Inferior parietal cortex (tissue), 1 donor: ENCODE measurements at regions not wholly inside any gene's neighbourhood (a gene's known extent, or its start where the extent isn't known, plus 50 kb on each side); places are given as distances from the start of the nearest gene placed in this dataset.
"Not testable (repeated sequence)": the region's sequence is repeated elsewhere in the genome, so short reads cannot be mapped to it uniquely, and the experiment has no call there.

Experiments
- DNase-seq: peaks from one replicate; pipeline ENCODE4 v3.0.0-alpha.2; 2016; ENCODE audit errors: extremely low spot score

- no peak for DNase-seq
Measured at GRCh38 chr12:131615326-131616042, 95.4 kb upstream of the SFSWAP start.

DNA sequence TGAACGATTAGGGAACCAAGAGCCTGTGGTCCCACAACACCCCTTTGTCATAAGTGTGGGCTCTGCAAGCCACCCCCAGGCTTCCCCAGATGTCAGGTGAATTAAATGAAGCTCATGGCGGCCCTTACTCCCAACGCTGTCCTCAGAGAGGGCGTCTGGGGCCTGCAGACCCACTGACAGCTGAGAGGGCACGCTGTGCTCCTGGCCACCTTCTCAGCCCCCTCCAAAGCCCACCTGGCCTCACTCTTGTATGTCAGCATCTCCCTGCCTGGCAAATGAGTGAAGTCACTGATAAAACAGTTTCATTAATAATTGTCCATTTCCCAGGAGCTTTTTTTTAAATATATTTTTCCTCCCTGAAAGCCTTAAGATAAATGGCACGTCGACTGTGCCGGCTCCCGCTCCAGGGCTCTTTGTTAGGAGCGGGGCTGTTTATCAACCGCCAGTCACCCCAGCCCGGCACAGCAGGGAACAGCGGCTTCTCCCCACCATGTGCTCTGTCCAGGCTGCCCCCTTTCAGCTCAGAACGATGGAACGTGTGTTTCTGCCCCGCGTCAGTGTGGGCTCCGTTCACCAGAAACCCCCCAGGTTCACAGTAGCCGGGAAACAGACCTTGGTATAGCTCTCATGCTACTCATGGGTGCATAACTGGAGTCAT lies 94.7 kb upstream of the SFSWAP start:
- no peak for DNase-seq

GRCh38 chr12:131616738-131617137 lies 94.2 kb upstream of the SFSWAP start:
- no peak for DNase-seq

GRCh38 chr12:131617179-131617578 lies 93.7 kb upstream of the SFSWAP start:
- no peak for DNase-seq

DNA sequence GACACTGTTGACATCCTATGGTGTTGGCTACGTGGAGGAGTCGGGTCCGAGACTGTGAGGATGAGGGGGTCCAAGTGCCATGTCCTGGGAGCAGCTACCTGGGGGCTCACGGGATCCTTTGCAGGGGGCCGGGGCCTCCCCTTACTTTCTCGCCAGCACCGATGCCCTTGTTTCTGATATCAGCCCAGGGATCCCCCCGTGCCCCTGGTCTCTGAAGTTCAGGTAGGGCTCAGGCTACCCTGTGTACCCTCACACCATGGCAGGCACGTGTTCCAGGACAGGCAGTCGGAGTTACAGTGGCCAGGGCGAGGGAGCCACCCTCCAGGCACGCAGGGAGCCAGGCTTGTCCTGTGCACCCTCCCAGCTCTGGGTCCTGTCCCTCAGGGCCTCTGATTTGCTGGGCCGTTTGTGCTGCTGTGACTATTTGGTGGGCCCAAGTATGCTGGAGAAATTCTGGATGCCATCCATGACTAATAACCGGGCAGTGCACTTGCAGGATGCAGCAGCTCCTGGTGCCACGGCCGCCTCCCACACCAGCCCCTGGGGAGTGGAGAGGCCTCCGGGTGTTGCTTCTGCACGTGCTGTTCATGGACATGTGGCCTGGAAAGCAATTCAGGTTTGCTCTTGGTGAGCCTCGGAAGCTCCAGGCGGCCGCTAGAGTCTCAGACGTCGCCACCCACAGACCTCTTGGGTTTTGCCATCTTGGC lies 93.1 kb upstream of the SFSWAP start:
- DNase-seq: no peak

GRCh38 chr12:131618303-131618658 lies 92.6 kb upstream of the SFSWAP start:
- DNase-seq: no peak

GRCh38 chr12:131618701-131619100 lies 92.2 kb upstream of the SFSWAP start:
- DNase-seq: no peak

GRCh38 chr12:131619106-131619642 lies 91.7 kb upstream of the SFSWAP start:
- DNase-seq: no peak

DNA sequence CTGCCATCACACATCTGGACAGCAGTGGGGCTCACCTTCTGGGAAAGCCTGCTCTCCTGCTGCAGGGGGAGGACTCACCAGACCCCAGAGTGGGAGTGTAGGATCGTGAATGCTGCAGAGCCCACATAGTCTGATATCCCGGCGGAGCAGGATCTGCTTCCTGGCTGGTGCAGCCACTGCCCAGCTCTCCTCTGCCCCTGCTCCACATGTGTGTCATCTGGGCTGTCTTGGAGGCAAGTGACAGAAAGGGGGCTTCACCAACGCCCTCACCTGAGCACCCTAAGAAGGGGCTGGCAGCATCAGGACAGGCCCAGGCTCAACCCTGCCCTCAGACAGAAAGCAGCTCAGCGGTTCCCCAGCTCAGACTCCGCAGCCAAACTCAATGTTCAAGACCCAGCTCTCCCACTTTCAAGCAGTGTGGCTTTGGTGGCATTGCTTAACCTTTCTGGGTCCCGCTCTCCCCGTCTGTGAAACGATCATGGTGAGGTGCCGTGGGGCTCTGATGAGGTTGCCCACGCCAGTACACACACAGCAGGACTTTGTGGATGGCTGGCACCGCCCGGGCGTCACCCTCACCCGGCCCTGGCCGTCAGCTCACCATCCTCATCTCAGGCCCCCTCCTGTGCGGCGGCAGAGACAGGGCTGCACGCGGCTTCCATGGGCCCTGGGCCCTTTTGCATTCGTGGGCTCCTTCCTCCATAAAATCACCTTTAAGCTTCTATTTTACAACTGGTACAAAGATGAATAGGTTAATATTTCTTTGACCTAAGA lies 91.0 kb upstream of the SFSWAP start:
- no peak for DNase-seq

DNA sequence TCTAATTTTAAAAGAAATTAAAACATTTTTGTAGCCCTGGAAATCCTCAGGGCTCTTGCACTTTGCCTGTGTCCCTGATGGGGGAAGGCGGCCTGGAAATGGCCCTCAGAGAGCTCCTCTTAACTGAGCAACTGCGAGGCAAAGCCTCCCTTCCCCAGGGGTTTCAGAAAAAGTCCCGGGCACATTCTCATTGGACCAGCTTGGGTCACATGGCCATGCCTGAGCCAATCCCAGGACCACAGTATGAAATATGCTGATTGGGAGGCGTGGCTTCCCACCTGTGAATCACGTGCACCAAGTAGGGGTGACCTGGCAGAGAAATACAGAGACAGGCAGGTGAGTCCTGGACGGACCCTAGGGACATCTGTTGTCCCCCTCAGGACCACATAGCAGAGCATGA lies 90.4 kb upstream of the SFSWAP start:
- no peak for DNase-seq

DNA sequence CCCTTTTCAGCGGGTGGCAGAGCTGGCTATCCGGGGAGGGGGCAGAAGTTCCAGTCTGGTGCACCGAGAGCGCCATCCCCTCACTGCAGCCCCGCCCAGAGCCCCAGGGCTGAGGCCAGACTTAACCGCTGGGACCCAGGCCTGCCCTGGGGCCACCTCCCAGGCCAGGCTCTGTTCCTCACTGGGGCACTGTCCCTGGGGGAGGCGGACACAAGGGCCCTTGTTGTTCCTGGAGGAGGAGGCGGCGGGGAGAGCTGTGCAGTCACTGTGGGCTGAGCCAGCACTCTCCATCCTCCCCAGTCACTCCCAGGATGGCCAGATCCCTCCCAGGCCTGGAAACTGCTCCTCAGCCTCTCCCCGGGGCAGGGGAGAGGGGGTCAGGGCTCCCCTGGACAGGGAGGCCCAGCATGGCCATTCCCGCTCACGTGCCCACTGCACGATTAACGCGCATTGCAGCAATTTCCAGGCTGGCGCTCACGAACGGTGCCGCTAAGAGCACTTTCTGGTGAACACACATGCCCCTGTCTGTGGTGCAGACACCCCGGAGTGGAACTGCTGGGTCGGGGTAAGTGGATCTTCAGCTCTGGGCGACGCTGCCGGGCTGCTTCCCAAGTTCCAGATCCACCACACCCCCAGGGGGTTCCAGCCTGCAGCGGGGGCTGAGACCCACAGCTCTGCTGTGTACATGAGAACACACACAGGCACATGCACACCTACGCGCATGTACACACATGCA lies 89.8 kb upstream of the SFSWAP start:
- DNase-seq: peak; percentile 59

GRCh38 chr12:131621701-131622421 lies 89.0 kb upstream of the SFSWAP start:
- peak; percentile 63 for DNase-seq

DNA sequence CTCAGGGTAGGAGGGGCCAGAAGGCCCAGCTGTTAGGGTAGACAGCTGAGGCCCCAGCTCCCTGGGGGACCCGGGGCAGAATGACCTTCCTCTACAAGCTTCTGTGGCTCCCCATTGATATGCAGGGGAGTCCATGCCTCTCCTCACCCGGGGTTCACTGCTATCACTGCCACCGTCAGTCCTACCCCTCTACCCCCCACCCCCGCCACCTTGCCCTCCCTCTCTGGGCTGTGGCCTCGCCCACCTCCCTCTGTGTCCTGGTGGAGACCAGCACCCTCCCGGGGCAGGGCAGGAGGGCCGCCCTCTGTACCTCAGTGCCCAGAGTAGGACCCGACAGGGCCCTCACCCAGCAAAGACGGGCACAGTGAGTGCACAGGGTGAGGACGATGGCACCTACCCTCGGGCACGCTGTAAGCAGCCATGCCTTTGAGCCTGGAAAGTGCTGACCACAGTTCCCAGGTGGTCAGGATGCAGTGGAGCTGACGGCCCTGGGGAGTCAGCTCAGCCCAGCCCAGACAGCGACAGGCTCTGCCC lies 88.4 kb upstream of the SFSWAP start:
- no peak for DNase-seq

DNA sequence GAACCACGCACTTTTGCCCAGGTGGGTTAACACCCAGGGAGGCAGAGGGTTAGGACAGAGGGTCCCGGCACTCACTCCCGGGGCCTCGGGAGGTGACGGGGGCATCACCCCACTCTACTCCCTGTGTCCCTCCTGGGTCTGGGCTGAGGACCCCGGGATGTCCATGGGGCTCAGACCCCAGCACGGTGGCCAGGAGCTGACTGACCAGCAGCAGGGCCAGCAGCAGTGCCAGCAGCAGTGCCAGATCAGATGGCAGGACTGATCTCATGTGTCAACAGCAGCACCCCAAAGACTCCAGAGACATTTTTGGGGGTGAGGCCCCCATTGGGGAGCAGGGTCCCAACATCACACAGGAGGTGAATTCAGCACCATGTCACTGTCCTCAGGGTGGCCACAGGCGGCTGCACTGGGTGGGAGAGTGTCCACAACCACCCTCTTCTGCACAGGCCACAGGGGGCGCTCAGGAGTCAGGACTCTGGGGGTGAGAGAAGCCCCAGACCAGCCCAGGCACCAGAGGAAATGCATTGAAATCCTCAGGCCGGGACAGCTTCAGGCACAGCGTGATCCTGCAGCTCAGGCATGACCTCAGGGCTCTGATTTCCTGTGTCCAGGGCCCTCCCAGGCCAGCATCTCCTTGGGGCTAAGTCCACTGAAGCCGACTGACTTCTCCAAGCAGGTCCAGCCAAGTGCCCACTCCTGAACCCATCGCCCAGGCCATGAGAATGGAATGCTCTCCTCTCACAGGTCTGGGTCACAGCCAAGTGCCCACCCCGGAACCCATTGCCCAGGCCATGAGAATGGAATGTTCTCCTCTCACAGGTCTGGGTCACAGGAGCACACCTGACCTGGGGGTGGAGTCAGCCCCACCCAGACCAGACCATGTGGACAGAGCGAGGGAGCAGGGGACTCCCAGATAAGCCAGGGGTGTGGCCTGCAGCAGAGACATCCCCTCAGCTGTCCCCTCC lies 87.2 kb upstream of the SFSWAP start:
- DNase-seq: not testable (repeated sequence)

DNA sequence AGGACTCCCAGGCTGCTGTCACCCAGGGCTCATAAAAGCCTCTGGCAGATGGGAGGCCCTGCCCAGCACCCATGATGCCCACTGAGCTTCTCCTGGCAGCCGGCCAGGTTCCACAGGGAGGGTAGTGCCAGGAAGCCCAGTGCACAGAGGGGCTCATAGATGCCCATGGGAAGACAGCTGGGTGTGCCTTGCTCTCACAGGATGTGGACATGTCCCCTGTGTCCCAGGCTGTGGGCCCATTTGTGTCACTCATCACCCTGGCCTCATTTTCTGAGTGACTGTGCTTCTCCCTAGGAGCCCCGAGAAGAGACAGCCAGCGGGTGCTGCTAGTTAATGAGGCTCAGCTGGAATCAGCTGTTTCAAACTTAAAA lies 86.5 kb upstream of the SFSWAP start:
- not testable (repeated sequence) for DNase-seq

DNA sequence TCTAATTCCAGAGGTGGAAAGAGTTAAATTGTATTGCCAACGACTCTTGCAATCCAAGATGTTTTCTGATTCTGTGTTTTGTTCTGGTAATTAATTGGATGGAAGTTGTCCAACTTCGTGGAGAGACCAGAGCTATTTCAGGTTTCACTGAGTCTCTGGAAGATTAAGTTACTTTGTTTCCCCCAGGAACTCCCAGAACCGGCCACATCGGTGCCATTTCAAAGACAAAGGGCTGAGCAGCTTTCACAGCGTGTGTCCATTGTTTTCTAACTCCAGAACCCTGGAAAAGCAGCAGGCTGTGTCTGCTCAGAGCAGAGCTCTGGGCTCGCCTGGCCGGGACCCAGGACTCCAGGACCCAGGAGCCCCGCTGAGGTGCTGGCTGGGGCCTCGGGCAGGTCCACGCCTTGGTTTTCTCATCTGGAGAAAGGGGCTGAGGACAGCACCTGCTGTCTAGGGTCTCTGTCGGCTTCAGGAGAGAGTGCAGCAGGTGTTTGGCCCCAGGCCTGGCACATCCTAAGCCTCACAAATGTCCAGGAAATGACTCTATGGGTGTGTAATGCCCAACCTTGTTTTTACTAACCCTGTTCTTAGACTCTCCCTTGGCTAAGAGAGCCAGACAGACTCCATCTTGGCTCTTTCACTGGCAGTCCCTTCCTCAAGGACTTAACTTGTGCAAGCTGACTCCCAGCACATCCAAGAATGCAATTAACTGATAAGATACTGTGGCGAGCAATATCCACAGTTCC lies 86.0 kb upstream of the SFSWAP start:
- DNase-seq: not testable (repeated sequence)

DNA sequence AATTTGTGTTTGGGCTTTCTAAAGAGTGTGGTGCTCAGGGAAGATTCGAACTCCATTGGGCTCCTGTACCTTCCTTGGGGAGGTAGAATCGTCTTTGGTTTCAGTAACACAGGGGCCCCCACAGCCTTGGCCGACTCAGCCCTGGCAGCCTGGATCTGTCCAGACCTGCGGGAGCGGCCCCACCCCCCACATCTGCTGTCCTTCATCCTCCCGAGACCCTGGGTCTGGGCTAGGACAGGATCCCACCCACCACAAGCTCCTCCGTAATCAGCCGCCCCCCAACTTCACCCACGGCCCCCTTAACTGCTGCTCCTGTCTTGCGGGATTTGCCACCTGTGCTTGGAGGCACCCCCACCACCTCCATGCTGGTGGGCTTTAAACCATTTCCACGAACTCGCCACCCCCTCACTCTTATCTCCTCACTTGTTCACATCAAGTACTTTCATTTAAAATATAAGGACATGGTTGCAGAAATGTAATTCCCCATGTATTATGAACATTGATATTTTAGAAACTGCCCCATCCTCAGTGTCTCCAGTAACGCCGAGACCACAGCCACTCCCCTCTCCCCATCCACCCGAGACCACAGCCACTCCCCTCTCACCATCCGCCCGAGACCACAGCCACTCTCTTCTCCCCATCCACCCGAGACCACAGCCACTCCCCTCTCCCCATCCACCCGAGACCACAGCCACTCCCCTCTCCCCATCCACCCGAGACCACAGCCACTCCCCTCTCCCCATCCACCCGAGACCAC lies 84.7 kb upstream of the SFSWAP start:
- DNase-seq: not testable (repeated sequence)
